GM12891 (cell line): ENCODE measurements at regions not wholly inside any gene's neighbourhood (a gene's known extent, or its start where the extent isn't known, plus 50 kb on each side); places are given as distances from the start of the nearest gene placed in this dataset.

Experiments used
- DNase-seq: peaks from one replicate; pipeline ENCODE4 v3.0.0; 2011; ENCODE audit warnings: low spot score; ENCODE audit not compliant: insufficient read length
- FAIRE-seq: peaks from 2 replicates; lab custom pipeline; 2011; peaks lifted over from hg19 to GRCh38; lab: Jason Lieb, UNC
- PAX5 ChIP-seq: IDR thresholded peaks from 2 replicates; pipeline ENCODE4 v1.6.1; 2011; ENCODE audit warnings: low read length, moderate library complexity, mild to moderate bottlenecking; ENCODE audit not compliant: insufficient read depth, severe bottlenecking
- POLR2A ChIP-seq: IDR thresholded peaks from 2 replicates; pipeline ENCODE4 v1.6.1; 2011; ENCODE audit warnings: low read depth, low read length, control low read depth
- POLR2AphosphoS5 ChIP-seq: IDR thresholded peaks from 2 replicates; pipeline ENCODE4 v1.6.1; 2011; ENCODE audit warnings: low read depth, low read length, control low read depth
- POU2F2 ChIP-seq: IDR thresholded peaks from 2 replicates; pipeline ENCODE4 v1.6.1; 2011; ENCODE audit warnings: low read depth, mild to moderate bottlenecking, control low read depth, low read length, moderate library complexity
- SPI1 ChIP-seq: IDR thresholded peaks from 2 replicates; pipeline ENCODE4 v1.6.1; 2011; ENCODE audit warnings: low read depth, low read length, control low read depth
- TAF1 ChIP-seq: IDR thresholded peaks from 2 replicates; pipeline ENCODE4 v1.6.1; 2011; ENCODE audit warnings: low read depth, low read length, control low read depth

GRCh38 chr12:67468549-67469245 lies 179.8 kb upstream of the DYRK2 start:
- no peak for TF ChIP-seq POLR2A
- no peak for TF ChIP-seq SPI1
- no peak for TF ChIP-seq POLR2AphosphoS5
- TF ChIP-seq POU2F2 = no peak
- no peak for TF ChIP-seq TAF1
- TF ChIP-seq PAX5 = no peak
- FAIRE-seq = no peak
- no peak for DNase-seq

GRCh38 chr12:67469666-67470065 lies 178.9 kb upstream of the DYRK2 start:
- peak; percentile 45 for FAIRE-seq
- TF ChIP-seq PAX5 = no peak
- no peak for TF ChIP-seq POLR2AphosphoS5
- TF ChIP-seq POU2F2 = no peak
- TF ChIP-seq SPI1 = no peak
- TF ChIP-seq TAF1 = no peak
- no peak for TF ChIP-seq POLR2A
- DNase-seq = no peak

GRCh38 chr12:67471810-67472209 lies 176.7 kb upstream of the DYRK2 start:
- FAIRE-seq (no peak), DNase-seq (no peak)
- TF ChIP-seq SPI1 (no peak), POLR2AphosphoS5 (no peak), PAX5 (no peak), TAF1 (no peak), POLR2A (no peak)

GRCh38 chr12:67472539-67472938 lies 176.0 kb upstream of the DYRK2 start:
- FAIRE-seq (no peak), DNase-seq (no peak)
- TF ChIP-seq POU2F2 (no peak), TAF1 (no peak), POLR2A (no peak), SPI1 (no peak), POLR2AphosphoS5 (no peak), PAX5 (no peak)

GRCh38 chr12:67474934-67475620 lies 173.5 kb upstream of the DYRK2 start:
- DNase-seq (no peak), FAIRE-seq (no peak)
- no peak for TF ChIP-seq TAF1

GRCh38 chr12:67475725-67476124 lies 172.8 kb upstream of the DYRK2 start:
- TF ChIP-seq PAX5 (no peak), SPI1 (no peak), POU2F2 (no peak), POLR2AphosphoS5 (no peak), POLR2A (no peak), TAF1 (no peak)
- FAIRE-seq (no peak), DNase-seq (no peak)

GRCh38 chr12:67477681-67478265 lies 170.8 kb upstream of the DYRK2 start:
- no peak for DNase-seq
- no peak for TF ChIP-seq POU2F2
- no peak for FAIRE-seq

- peak; percentile 94 for FAIRE-seq
- TF ChIP-seq POLR2A (no peak), POU2F2 (no peak), SPI1 (peak; percentile 7; the same call in 1 of the 2 replicates)
- no peak for DNase-seq
Observed at GRCh38 chr12:67482751-67483661, 165.5 kb upstream of the DYRK2 start.

- DNase-seq = no peak
- TF ChIP-seq POU2F2 (no peak), POLR2AphosphoS5 (no peak), POLR2A (no peak), PAX5 (no peak), SPI1 (no peak), TAF1 (no peak)
- no peak for FAIRE-seq
Observed at GRCh38 chr12:67483871-67484554, 164.5 kb upstream of the DYRK2 start.
